ENCODE measurements at regions not wholly inside any gene's neighbourhood (a gene's known extent, or its start where the extent isn't known, plus 50 kb on each side); places are given as distances from the start of the nearest gene placed in this dataset.

DNA sequence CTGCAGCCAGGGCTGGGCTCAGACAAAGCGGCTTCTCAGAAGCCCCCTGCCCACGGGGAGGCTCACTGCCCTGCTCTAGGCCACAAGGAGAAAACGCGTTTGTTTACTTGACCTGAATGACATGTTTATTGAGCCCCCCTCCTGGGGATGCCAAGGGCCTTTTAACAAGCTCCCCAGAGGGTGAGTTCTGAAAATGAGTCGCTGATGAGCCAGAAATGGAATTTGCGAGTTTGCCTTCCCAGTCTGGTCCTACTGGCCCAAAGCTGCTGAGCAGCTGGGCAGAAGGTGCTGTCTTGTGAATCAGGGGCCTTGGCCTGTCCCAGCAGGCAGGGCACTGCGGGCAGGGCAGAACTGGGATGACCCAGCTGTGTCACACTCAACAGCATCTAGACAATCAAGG, 120.6 kb downstream of the SYF2 start:
- no peak for TF ChIP-seq ZC3H11A (IDR thresholded peaks at IDR 0.05)
- no peak for TF ChIP-seq POLR2AphosphoS2 (conservative IDR thresholded peaks at IDR 0.05; ENCODE audit: low read length)
- no peak for TF ChIP-seq POLR2A (IDR thresholded peaks at IDR 0.05; ENCODE audit: low read length)
- TF ChIP-seq KDM5A (IDR thresholded peaks at IDR 0.05) = no peak
- no peak for TF ChIP-seq CHD2 (IDR thresholded peaks at IDR 0.05; ENCODE audit: low read length, partially characterized antibody)
- TF ChIP-seq, protein P1, sequence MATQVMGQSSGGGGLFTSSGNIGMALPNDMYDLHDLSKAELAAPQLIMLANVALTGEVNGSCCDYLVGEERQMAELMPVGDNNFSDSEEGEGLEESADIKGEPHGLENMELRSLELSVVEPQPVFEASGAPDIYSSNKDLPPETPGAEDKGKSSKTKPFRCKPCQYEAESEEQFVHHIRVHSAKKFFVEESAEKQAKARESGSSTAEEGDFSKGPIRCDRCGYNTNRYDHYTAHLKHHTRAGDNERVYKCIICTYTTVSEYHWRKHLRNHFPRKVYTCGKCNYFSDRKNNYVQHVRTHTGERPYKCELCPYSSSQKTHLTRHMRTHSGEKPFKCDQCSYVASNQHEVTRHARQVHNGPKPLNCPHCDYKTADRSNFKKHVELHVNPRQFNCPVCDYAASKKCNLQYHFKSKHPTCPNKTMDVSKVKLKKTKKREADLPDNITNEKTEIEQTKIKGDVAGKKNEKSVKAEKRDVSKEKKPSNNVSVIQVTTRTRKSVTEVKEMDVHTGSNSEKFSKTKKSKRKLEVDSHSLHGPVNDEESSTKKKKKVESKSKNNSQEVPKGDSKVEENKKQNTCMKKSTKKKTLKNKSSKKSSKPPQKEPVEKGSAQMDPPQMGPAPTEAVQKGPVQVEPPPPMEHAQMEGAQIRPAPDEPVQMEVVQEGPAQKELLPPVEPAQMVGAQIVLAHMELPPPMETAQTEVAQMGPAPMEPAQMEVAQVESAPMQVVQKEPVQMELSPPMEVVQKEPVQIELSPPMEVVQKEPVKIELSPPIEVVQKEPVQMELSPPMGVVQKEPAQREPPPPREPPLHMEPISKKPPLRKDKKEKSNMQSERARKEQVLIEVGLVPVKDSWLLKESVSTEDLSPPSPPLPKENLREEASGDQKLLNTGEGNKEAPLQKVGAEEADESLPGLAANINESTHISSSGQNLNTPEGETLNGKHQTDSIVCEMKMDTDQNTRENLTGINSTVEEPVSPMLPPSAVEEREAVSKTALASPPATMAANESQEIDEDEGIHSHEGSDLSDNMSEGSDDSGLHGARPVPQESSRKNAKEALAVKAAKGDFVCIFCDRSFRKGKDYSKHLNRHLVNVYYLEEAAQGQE (IDR thresholded peaks at IDR 0.05) = no peak
- TF ChIP-seq RAD21 (conservative IDR thresholded peaks at IDR 0.05 in 1 of 2, IDR thresholded peaks at IDR 0.05 in 1 of 2) = no peak
- TF ChIP-seq KDM1A (IDR thresholded peaks at IDR 0.05; ENCODE audit: low read depth) = no peak
- TF ChIP-seq, protein P2, sequence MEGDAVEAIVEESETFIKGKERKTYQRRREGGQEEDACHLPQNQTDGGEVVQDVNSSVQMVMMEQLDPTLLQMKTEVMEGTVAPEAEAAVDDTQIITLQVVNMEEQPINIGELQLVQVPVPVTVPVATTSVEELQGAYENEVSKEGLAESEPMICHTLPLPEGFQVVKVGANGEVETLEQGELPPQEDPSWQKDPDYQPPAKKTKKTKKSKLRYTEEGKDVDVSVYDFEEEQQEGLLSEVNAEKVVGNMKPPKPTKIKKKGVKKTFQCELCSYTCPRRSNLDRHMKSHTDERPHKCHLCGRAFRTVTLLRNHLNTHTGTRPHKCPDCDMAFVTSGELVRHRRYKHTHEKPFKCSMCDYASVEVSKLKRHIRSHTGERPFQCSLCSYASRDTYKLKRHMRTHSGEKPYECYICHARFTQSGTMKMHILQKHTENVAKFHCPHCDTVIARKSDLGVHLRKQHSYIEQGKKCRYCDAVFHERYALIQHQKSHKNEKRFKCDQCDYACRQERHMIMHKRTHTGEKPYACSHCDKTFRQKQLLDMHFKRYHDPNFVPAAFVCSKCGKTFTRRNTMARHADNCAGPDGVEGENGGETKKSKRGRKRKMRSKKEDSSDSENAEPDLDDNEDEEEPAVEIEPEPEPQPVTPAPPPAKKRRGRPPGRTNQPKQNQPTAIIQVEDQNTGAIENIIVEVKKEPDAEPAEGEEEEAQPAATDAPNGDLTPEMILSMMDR (IDR thresholded peaks at IDR 0.05) = no peak
- no peak for TF ChIP-seq JUN (IDR thresholded peaks at IDR 0.05)
- no peak for TF ChIP-seq SREBF2 (IDR thresholded peaks at IDR 0.05)
- TF ChIP-seq, protein P3, sequence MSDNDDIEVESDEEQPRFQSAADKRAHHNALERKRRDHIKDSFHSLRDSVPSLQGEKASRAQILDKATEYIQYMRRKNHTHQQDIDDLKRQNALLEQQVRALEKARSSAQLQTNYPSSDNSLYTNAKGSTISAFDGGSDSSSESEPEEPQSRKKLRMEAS (IDR thresholded peaks at IDR 0.05) = no peak

Data from A549 (cell line).